Loucy (cell line): ENCODE measurements at regions not wholly inside any gene's neighbourhood (a gene's known extent, or its start where the extent isn't known, plus 50 kb on each side); places are given as distances from the start of the nearest gene placed in this dataset.

Experiments
- H2AFZ ChIP-seq: fragments of 200-600 bp; sonication (generic); 2 replicates; pipeline ENCODE4 v1.6.0; 2016; ENCODE audit warnings: antibody characterized with exemption, mild to moderate bottlenecking, low read length, moderate library complexity
- H3F3A ChIP-seq: fragments of 200-600 bp; 2 replicates; pipeline ENCODE4 v1.6.0; 2016; ENCODE audit warnings: antibody characterized with exemption, low read depth, mild to moderate bottlenecking
- H3K27me3 ChIP-seq: fragments of 200-600 bp; sonication (generic); 2 replicates; pipeline ENCODE4 v1.6.1; 2014; ENCODE audit warnings: low read length, mild to moderate bottlenecking; ENCODE audit not compliant: insufficient read depth, poor library complexity, severe bottlenecking
- H3K36me3 ChIP-seq: fragments of 200-600 bp; sonication (generic); 2 replicates; pipeline ENCODE4 v1.6.1; 2016; ENCODE audit warnings: low read length; ENCODE audit not compliant: insufficient read depth
- H3K4me1 ChIP-seq: fragments of 200-600 bp; sonication (generic); 2 replicates; pipeline ENCODE4 v1.5.1; 2014; ENCODE audit warnings: low read length, mild to moderate bottlenecking; ENCODE audit not compliant: insufficient read depth, poor library complexity, severe bottlenecking
- H3K4me2 ChIP-seq: fragments of 200-600 bp; sonication (generic); 2 replicates; pipeline ENCODE4 v1.6.0; 2014; ENCODE audit warnings: antibody characterized with exemption, low read length, low read depth, mild to moderate bottlenecking; ENCODE audit not compliant: poor library complexity, severe bottlenecking
- H3K4me3 ChIP-seq: fragments of 200-600 bp; sonication (generic); 2 replicates; pipeline ENCODE4 v1.5.1; 2014; ENCODE audit warnings: low read length, mild to moderate bottlenecking, mixed read lengths; ENCODE audit not compliant: poor library complexity, severe bottlenecking
- H3K79me2 ChIP-seq: fragments of 200-600 bp; sonication (generic); 2 replicates; pipeline ENCODE4 v1.6.1; 2014; ENCODE audit warnings: low read length; ENCODE audit not compliant: insufficient read depth
- H3K9ac ChIP-seq: fragments of 200-600 bp; sonication (generic); 2 replicates; pipeline ENCODE4 v1.6.0; 2014; ENCODE audit warnings: mild to moderate bottlenecking, low read depth, low read length, moderate library complexity; ENCODE audit not compliant: poor library complexity, severe bottlenecking
- H3K9me2 ChIP-seq: fragments of 200-600 bp; sonication (generic); replicated peaks from 2 replicates; pipeline ENCODE4 v1.6.1; 2016; ENCODE audit warnings: low read depth, low read length, mixed read lengths
- H3K9me3 ChIP-seq: fragments of 200-600 bp; sonication (generic); 2 replicates; pipeline ENCODE4 v1.6.1; 2014; ENCODE audit warnings: mild to moderate bottlenecking, antibody characterized with exemption, low read length, low read depth; ENCODE audit not compliant: insufficient read depth
- H4K20me1 ChIP-seq: fragments of 200-600 bp; sonication (generic); 2 replicates; pipeline ENCODE4 v1.6.0; 2014; ENCODE audit warnings: antibody characterized with exemption, low read length, mild to moderate bottlenecking; ENCODE audit not compliant: insufficient read depth, poor library complexity, severe bottlenecking
- CTCF ChIP-seq: fragments of 200-600 bp; sonication (generic); conservative IDR thresholded peaks from 2 replicates; pipeline ENCODE4 v1.5.1; 2014; ENCODE audit warnings: mild to moderate bottlenecking, antibody characterized with exemption, low read length
- EZH2phosphoT487 ChIP-seq: fragments of 200-600 bp; IDR thresholded peaks from 2 replicates; pipeline ENCODE4 v1.6.1; 2018; ENCODE audit warnings: antibody characterized with exemption, mild to moderate bottlenecking, moderate library complexity, borderline replicate concordance

- no peaks in the 10 kb centered on the region for H3K9me2 ChIP-seq
- H4K20me1 ChIP-seq, result no peaks in the 10 kb centered on the region
- H3K27me3 ChIP-seq, result no peaks in the 10 kb centered on the region
- TF ChIP-seq EZH2phosphoT487, result no peak
- no peak for TF ChIP-seq CTCF
- no peaks in the 10 kb centered on the region for H3F3A ChIP-seq
- H3K79me2 ChIP-seq, result no peaks in the 10 kb centered on the region
- peaks cover 21% of the 10 kb centered on the region for H3K4me1 ChIP-seq
- H3K36me3 ChIP-seq, result no peaks in the 10 kb centered on the region
- H3K4me2 ChIP-seq, result no peak overlapping the region
- no peak overlapping the region for H3K9ac ChIP-seq
- H2AFZ ChIP-seq, result no peak overlapping the region
- H3K4me3 ChIP-seq, result no peak overlapping the region
- H3K9me3 ChIP-seq, result peaks cover 44% of the 10 kb centered on the region; the same call in 1 of the 2 replicates
Observed at GRCh38 chr2:128708106-128708816, 389.6 kb upstream of the HS6ST1 start.

GRCh38 chr2:128710242-128710641 is 391.6 kb upstream of the HS6ST1 start:
- Histone ChIP-seq H3K79me2 (no peaks in the 10 kb centered on the region), H3K36me3 (no peaks in the 10 kb centered on the region), H3K9me2 (no peaks in the 10 kb centered on the region), H3F3A (peaks cover 8% of the 10 kb centered on the region; the same call in 1 of the 2 replicates), H3K4me1 (peaks cover 41% of the 10 kb centered on the region), H3K4me3 (peak overlapping the region; percentile 19), H3K9me3 (peaks cover 40% of the 10 kb centered on the region; the same call in 1 of the 2 replicates), H3K27me3 (no peaks in the 10 kb centered on the region), H4K20me1 (no peaks in the 10 kb centered on the region), H3K4me2 (peak overlapping the region; percentile 33), H3K9ac (peak overlapping the region; percentile 64), H2AFZ (no peak overlapping the region)
- TF ChIP-seq EZH2phosphoT487, result no peak
- TF ChIP-seq CTCF, result no peak

- Histone ChIP-seq H3K36me3 (no peaks in the 10 kb centered on the region), H3F3A (peaks cover 8% of the 10 kb centered on the region; the same call in 1 of the 2 replicates), H3K9me2 (no peaks in the 10 kb centered on the region), H3K9me3 (peaks cover 38% of the 10 kb centered on the region; the same call in 1 of the 2 replicates), H3K9ac (peak overlapping the region; percentile 64), H3K4me1 (peaks cover 46% of the 10 kb centered on the region), H3K27me3 (no peaks in the 10 kb centered on the region), H2AFZ (peak overlapping the region; percentile 47; the same call in 1 of the 2 replicates), H4K20me1 (no peaks in the 10 kb centered on the region), H3K4me2 (peak overlapping the region; percentile 33), H3K79me2 (no peaks in the 10 kb centered on the region), H3K4me3 (peak overlapping the region; percentile 19)
- TF ChIP-seq CTCF (no peak), EZH2phosphoT487 (no peak)
Observed at GRCh38 chr2:128710729-128711128, 392.1 kb upstream of the HS6ST1 start.
